ENCODE measurements at regions not wholly inside any gene's neighbourhood (a gene's known extent, or its start where the extent isn't known, plus 50 kb on each side); places are given as distances from the start of the nearest gene placed in this dataset.

DNA sequence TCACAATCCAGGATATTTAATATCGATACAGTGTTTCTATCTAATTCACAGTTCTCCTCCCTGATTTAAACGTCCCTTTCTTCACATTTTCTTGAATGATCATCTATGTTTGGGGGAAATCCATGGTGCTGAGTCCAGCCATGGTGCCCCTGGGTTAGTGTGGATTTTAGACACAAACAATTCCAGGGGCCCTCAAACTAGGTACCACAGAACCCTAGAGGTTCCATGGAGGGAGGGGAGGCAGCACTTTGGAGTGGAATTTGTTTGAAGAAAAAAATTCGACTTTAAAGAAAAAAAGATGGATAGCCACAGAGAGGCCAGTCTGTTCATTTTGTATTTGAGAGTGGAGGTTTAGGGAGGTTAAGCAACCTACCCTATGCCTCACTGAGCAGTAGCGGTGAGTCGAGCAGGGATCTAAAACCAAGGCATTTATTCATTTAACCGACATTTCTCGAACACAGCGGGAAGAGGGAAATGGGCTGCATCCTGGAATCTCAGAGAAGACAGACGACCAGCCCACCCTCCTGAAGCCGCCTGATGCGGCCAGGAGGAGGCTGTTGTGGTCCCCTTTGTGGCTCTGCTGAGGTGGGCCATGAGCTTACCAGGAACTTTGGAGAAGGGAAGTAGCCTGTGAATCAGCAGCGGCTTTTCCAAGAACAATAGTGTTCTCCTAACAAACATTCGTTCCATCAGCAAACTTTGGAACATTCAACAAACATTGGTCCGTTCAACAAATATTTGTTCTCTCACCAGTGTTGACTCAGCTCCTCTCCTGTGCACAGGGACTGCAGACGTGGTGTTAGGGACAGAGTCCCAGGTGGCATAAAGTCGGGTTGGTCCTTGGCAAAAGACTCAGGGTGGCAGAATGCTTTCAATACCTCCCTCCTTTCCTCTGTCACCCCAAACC, 103.5 kb upstream of the ZBTB40 start:
- Histone ChIP-seq H3K36me3 (ENCODE audit: low read depth) (no peaks in the 10 kb centered on the region), H3K4me1 (replicated peaks; ENCODE audit: insufficient read depth) (0 out of 2 replicates have a peak, but pooled peaks cover 11% of the 10 kb centered on the region), H3K27ac (no peak overlapping the region), H3K79me2 (ENCODE audit: low read depth) (no peaks in the 10 kb centered on the region), H2AFZ (no peak overlapping the region), H3K4me2 (no peak overlapping the region; the same call in 1 of the 2 replicates), H4K20me1 (ENCODE audit: insufficient read depth) (no peaks in the 10 kb centered on the region), H3K4me3 (no peak overlapping the region), H3K27me3 (ENCODE audit: insufficient read depth, low read depth) (peaks cover 5% of the 10 kb centered on the region), H3K9me3 (ENCODE audit: insufficient read depth, low read depth) (no peaks in the 10 kb centered on the region), H3F3A (ENCODE audit: insufficient read depth, low read depth) (no peaks in the 10 kb centered on the region; the same call in 1 of the 2 replicates), H3K9me2 (ENCODE audit: insufficient read depth) (no peaks in the 10 kb centered on the region)
- ChIA-PET CTCF (no interaction called here), POLR2A (ENCODE audit: unreplicated experiment) (no interaction called here)
- BruUV-seq (replicated peaks), result no TSS peak
- DNase-seq, result no peak
- intact Hi-C loops (cut with micrococcal nuclease; ENCODE audit: unreplicated experiment), result no loop called here
- TF ChIP-seq, protein P1, sequence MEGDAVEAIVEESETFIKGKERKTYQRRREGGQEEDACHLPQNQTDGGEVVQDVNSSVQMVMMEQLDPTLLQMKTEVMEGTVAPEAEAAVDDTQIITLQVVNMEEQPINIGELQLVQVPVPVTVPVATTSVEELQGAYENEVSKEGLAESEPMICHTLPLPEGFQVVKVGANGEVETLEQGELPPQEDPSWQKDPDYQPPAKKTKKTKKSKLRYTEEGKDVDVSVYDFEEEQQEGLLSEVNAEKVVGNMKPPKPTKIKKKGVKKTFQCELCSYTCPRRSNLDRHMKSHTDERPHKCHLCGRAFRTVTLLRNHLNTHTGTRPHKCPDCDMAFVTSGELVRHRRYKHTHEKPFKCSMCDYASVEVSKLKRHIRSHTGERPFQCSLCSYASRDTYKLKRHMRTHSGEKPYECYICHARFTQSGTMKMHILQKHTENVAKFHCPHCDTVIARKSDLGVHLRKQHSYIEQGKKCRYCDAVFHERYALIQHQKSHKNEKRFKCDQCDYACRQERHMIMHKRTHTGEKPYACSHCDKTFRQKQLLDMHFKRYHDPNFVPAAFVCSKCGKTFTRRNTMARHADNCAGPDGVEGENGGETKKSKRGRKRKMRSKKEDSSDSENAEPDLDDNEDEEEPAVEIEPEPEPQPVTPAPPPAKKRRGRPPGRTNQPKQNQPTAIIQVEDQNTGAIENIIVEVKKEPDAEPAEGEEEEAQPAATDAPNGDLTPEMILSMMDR (conservative IDR thresholded peaks at IDR 0.05), result no peak

DNA sequence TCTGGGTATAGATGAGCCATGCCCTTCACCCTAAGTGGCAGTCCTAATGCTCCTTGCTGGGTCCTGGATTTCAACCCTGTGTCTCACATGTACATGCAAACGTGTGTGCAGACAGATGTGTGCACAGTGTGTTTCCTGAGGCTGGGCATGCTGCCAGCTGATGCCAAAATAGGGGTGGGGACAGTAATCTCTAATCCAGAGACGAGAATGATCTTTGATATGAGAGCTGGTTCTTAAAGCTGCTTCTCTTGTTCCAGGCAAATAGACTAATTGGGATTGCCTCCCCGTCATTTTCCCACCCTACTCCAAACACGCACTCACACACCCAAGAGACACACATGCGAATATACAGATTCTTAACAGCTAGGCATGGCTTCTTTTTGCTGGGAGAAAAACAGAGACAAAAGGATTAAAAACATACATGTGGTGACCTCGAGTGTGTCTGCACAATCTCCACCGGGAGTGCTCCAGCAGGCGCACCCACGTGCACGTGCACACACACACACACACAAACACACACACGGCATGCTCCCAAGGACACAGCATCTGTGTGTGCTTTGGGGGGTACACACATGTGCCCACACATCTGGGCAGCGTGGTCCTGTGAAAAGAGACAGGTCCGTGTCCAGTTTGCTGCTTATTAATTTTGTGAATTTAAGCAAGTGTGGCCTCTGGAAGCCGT, 102.1 kb upstream of the ZBTB40 start:
- H3F3A ChIP-seq (ENCODE audit: insufficient read depth, low read depth), result no peaks in the 10 kb centered on the region; the same call in 1 of the 2 replicates
- no peak overlapping the region for H2AFZ ChIP-seq
- ChIA-PET POLR2A (ENCODE audit: unreplicated experiment) (interaction anchor here (0.6 kb wide), 1 partner anchor 413 kb away, joined by 3 read pairs; no protein-coding TSS in a partner anchor), CTCF (no interaction called here)
- no peaks in the 10 kb centered on the region for H3K9me2 ChIP-seq (ENCODE audit: insufficient read depth)
- H3K4me1 ChIP-seq (replicated peaks; ENCODE audit: insufficient read depth), result 0 out of 2 replicates have a peak, but pooled peaks cover 11% of the 10 kb centered on the region
- no peak overlapping the region for H3K27ac ChIP-seq
- no peak for DNase-seq
- no peaks in the 10 kb centered on the region for H3K36me3 ChIP-seq (ENCODE audit: low read depth)
- no peak for TF ChIP-seq EZH2 (IDR thresholded peaks at IDR 0.05; ENCODE audit: low read depth)
- TF ChIP-seq, protein P1 (conservative IDR thresholded peaks at IDR 0.05), result no peak
- intact Hi-C loops (cut with micrococcal nuclease; ENCODE audit: unreplicated experiment), result no loop called here
- no peaks in the 10 kb centered on the region for H3K9me3 ChIP-seq (ENCODE audit: insufficient read depth, low read depth)
- no TSS peak for BruUV-seq (replicated peaks)
- no peak overlapping the region for H3K4me3 ChIP-seq
- no peaks in the 10 kb centered on the region for H3K79me2 ChIP-seq (ENCODE audit: low read depth)
- H3K27me3 ChIP-seq (ENCODE audit: insufficient read depth, low read depth), result peaks cover 5% of the 10 kb centered on the region
- no peaks in the 10 kb centered on the region for H4K20me1 ChIP-seq (ENCODE audit: insufficient read depth)
- H3K4me2 ChIP-seq, result no peak overlapping the region

DNA sequence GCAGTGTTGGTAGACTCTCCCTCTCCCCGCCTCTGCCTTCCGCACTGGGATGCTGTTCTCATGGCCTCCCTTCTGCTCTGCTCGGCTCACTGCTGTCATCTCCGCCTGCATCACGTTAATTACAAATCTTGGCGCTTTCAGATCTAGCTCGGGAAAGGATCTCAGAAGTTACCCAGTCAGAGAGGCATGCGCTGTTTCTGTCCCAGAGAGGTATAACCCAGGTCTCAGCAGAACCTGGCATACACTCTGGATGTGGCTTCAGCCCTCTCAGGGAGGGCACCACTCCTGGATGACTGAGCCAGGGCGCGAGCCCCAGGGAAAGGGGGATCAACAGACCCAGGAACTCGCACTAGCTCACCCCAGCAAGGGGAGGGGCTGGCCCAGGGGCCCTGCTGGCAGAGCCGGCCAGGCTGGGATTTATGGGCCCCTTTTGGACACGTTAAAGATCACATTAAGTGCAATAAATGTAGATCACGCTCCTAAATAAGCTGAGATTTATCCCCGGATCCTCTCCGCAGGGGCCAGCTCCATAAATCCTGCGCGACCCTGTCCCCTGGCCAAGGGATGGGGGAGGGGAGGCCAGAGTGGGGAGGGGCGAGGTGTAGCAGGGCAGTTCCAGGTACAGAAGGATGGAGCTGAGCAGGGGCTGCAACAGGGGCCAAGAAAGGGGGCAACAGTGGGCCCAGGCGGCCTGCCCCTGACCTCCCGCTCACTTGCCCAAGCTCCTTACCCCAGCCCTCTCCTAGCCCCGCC, 101.3 kb upstream of the ZBTB40 start:
- Histone ChIP-seq H4K20me1 (ENCODE audit: insufficient read depth) (no peaks in the 10 kb centered on the region), H3K4me2 (no peak overlapping the region), H2AFZ (no peak overlapping the region), H3K9me3 (ENCODE audit: insufficient read depth, low read depth) (no peaks in the 10 kb centered on the region), H3K79me2 (ENCODE audit: low read depth) (no peaks in the 10 kb centered on the region), H3K4me3 (no peak overlapping the region), H3K36me3 (ENCODE audit: low read depth) (no peaks in the 10 kb centered on the region), H3K27ac (no peak overlapping the region), H3F3A (ENCODE audit: insufficient read depth, low read depth) (no peaks in the 10 kb centered on the region; the same call in 1 of the 2 replicates), H3K4me1 (replicated peaks; ENCODE audit: insufficient read depth) (0 out of 2 replicates have a peak, but pooled peaks cover 11% of the 10 kb centered on the region), H3K27me3 (ENCODE audit: insufficient read depth, low read depth) (peaks cover 5% of the 10 kb centered on the region), H3K9me2 (ENCODE audit: insufficient read depth) (no peaks in the 10 kb centered on the region)
- ChIA-PET POLR2A (ENCODE audit: unreplicated experiment) (interaction anchor here (0.6 kb wide), 1 partner anchor 198 kb away, joined by 11 read pairs; no protein-coding TSS in a partner anchor), CTCF (no interaction called here)
- intact Hi-C loops (cut with micrococcal nuclease; ENCODE audit: unreplicated experiment), result no loop called here
- DNase-seq, result no peak
- TF ChIP-seq, protein P1 (conservative IDR thresholded peaks at IDR 0.05), result no peak
- no peak for TF ChIP-seq EZH2 (IDR thresholded peaks at IDR 0.05; ENCODE audit: low read depth)
- BruUV-seq (replicated peaks), result no TSS peak

Data from PC-9 (cell line).